HG03103 (cell line): ENCODE measurements at regions not wholly inside any gene's neighbourhood (a gene's known extent, or its start where the extent isn't known, plus 50 kb on each side); places are given as distances from the start of the nearest gene placed in this dataset.
"Not testable (repeated sequence)": the region's sequence is repeated elsewhere in the genome, so short reads cannot be mapped to it uniquely, and the experiment has no call there.

ENCODE experiments used
- ATAC-seq: cut with Tn5 transposase; IDR thresholded peaks from one replicate; pipeline ENCODE4 v1.9.1; 2021; ENCODE audit warnings: low read depth; ENCODE audit not compliant: unreplicated experiment

DNA sequence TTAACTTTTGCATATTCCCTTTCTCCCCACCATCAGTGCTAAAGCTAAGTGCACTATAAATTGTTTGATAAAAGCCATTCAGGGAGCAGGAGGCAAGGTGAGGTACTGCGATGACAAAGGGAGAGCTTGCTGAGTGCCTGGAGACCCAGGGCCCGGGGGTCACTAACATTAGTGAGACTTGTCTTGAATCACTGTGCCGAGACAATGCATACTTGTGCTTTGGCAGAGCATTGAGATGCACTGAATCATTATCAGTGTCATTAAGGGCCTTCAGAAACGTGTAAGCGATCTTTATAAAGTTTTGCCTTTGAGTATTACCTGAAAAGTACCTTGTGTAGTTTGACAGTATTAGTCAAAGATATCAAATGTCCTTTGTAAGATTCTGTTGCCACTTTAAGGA, 447.5 kb downstream of the PCNX1 start:
- ATAC-seq: no peak

DNA sequence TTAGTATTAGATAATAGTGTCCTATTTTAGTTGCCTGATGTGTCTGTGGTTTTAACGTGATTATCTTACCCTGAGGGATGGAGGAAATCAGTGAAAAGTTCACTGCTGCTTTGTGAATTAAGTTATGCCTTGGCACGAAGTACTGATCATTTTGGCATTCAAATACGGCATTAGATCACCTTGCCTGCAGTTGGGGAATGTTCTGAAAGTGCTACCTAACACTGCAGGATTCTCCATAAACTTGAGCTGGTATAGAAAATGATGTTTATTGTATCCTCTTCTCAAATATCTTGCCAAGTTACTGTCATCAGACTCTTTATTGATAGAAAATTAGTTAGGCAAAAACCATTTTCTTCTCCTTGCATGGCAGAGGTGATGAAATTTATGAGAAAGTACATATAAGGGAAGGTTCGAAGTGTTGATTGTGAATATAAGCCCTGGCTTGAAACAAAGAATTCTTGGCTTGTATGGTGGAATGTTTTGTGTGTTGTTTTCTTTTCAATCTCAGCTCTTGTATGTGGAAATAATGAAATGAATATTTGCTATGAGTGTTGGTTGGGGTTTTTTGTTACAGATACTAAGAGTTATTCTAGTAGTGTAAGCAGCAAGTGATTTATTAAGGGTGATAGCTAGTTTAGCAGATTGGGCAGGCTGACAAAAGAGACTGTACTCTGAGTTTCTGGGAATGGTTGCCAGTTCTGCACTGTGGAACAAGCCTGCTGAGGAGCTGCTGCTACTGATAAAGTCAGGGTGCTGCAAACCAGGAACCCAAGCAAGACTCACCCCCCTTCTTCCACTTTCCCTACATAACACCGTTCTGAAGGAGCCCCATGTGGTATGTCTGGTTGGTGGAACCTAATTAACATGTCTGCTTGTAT, 448.3 kb downstream of the PCNX1 start:
- ATAC-seq: no peak

DNA sequence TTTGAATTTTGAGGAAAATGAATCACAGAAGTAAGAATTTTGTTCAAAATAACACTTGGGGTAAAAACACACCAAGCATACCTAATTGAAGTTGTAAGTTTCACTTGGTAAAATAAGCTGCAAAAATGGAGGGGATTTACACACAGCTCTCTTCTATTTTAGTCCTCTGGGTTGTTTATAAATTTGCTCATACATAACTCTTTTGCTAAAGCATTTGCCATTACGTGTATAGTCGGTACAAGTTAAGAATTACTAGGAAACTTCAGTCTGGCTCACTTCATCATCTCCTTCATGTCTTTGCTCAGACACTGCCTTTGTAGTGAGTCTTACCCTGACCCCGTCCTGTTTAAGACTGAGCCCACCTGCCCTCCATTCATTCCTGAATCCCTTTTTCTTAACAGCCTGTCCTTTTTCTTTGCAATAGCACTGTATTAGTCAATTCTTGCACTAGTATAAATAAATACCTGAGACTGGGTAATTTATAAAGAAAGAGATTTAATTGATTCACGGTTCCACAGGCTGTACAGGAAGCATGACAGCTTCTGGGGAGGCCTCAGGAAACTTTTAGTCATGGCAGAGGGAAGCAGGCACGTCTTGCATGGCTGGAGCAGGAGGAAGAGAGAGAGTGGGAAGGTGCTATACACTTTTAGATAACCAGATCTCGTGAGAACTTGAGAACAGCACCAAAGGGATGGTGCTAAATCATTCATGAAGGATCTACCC, 451.1 kb downstream of the PCNX1 start:
- no peak for ATAC-seq

DNA sequence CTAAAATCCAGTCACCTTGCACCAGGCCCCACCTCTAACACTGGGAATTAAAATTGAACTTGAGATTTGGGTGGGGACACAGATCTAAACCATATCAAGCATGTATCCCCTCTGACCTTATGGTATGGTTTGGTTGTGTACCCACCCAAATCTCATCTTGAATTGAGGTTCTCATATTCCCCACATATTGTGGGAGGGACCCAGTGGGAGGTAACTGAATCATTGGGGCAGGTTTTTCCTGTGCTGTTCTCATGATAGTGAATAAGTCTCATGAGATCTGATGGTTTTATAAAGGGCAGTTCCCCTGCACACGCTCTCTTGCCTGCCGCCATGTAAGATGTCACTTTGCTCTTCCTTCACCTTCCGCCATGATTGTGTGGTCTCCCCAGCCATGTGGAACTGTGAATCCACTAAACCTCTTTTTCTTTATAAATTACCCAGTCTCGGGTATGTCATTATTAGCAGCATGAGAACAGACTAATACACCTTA, 451.7 kb downstream of the PCNX1 start:
- not testable (repeated sequence) for ATAC-seq

DNA sequence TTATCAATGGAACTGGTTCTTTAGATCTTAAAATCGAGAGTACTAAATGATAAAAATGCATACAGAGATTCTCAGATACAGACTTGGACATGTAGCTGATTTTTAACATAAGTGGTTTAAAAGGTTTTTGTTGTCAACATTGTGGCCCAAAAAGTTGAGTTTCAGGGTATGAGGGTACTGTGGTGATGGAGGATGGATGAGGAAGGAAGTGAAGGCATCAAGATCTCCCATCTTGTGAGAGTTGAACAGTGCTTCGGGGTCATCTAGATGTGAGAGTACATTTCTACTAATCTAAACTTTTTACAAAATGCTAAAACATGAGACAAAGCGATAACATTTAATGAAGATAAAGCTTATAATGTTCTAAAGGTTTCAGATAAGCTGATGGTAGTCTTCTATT, 452.6 kb downstream of the PCNX1 start:
- no peak for ATAC-seq

DNA sequence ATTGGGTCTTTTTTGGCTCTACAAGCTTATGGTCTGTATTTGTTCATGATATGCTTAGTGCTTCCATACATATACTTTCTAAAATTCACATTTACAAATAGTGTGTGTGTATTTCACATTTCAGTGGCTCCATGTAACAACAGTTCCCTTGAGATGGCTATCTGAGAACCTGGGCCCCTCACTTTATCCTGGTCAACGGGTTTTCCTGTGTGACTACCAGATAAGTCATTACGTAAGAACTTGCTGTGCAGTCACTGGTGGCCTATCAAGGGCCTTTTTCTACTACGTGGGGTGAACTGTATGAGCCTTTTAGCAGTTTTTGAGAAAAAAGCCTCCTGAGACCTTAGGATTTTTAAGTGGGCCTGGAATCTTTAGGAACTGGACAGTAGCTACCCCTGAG, 454.1 kb downstream of the PCNX1 start:
- ATAC-seq: no peak

DNA sequence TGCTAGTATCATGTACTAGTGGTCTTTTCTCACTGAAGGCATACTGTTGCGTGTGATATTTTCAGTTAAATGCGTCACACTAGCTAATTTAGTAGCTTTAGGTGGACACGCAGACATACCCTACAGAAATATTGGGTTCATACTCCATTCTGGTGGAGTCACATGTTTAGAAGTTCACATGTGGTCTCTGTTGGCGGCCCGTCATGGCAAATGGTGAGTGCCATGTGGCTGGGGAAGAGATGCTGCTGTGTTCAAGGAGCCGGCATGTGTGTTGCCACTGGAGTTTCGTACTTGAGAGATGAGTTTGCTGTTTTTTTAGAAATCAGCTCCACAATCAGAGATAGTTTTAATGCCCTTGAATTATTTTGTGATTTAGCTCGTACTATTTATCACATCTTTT, 454.6 kb downstream of the PCNX1 start:
- no peak for ATAC-seq

DNA sequence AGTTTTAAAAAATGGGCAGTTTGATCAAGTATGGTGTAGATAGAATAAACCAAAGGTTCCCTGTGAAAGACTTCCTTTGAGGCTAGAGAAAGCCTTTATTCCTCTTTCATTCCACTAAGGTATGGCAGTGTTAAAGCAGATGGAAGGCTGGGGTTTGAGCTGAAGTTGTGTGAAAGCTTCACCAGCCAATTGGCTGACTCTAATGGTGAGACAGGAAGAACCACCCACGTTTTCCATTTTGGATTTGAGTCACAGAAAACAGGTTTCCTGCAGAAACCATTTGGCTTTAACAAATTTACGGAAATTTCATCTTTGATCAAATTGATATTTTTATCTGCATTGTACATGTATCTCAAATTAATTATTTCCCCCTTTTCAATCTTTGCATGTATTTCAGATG, 455.0 kb downstream of the PCNX1 start:
- ATAC-seq: no peak

DNA sequence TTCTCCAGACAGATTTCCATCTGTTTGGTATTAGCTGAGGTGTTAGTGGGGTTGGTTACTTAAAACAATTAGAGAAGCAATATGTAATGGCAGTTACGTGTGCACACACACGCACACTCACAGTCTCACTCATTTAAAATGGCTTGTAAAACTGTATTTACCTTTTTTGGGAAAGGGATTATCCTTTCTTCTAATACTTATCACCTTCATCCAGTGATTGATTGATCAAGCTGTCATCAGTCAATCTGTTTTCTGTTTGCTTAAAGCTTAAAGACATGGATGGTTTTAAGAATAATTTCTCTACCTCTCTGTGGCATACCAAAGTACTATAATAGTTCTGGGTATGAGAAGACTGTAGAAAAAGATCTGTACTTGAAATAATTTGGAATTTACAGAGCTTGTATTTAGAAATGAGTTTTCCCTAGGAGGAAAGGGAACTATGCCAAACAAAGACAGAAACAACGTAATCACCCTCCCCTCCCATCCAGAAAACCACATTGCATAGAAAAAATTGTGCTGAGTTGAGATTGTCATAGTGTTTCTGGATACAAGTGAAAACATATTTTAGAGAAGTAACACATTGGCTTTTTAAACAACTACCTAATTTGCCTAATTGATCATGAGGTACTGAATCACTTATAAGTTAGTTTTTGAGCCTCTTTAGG, 455.8 kb downstream of the PCNX1 start:
- ATAC-seq: no peak

DNA sequence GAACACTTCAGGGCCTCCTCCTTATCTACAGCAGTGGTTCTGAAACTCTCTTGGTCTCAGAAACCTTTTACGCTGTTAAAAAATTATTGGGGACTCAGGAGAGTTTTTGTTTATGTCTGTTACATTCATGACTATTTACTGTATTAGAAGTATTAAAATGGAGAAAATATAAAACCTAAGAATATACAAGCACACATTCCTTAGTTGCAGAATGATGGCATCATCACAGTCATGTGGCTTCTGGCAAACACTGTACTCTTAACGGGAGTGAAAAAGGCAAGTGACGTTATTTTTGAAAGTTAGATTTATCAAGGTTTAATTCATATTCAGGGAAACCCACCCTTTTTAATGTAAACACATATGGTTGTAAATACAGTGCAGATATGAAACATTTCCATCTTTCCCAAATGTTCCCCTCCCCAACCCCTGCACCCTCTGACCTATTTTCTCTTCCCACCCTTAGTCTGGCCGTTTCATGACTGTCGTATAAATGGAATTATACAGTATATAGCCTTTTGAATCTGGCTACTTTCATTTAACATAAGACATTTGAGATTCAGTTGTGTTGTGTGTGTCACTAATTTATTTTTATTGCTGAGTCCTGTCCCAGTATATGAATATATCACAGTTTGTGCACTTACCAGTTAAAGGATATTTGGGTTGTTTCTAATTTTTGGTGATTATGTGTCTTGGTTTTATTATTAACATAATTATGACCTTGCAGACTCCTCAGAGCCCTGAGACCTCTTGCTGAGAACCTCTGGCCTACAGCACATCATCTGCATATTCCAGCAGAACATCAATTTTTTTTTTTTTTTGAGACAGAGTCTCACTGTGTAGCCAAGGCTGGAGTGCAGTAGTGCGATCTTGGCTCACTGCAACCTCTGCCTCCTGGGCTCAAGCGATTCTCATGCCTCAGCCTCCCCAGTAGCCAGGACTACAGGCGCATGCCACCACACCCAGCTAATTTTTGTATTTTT, 457.0 kb downstream of the PCNX1 start:
- no peak for ATAC-seq

DNA sequence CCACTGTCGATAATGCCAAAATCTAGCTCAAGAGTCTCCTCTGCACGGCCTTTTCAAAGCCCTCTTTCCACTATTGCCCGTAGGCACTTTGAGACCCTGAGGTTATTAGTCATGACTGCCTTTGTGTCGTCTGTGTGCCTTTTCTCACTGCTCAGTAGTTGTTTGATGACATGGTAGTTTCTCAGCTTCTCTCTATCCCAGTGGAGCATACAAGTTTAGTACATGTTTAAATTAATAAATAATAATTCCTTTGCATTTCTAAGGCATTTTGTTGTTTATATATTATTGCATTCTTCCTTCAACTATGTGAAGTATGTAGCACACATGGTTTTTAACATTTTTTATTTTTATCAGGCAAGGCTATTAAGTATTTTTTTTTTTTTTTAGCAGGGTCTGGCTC, 458.1 kb downstream of the PCNX1 start:
- no peak for ATAC-seq

DNA sequence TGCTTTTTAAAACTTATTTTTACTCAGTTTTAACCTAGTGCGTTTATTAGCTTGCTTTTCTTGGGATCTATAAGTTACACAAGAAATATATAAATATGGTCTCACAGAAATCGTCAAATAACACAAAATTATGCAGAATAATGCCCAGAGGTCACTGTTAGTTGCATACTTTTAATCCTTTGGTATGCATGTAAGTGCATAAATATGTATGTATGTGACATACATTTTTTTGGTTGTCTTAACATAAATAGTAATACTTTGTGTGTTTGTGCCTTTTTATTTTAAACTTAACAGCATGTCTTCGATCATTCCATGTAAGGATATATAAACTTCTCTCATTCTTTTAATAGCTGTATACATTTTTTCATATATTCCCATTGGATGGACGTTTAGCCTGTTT, 459.6 kb downstream of the PCNX1 start:
- no peak for ATAC-seq

DNA sequence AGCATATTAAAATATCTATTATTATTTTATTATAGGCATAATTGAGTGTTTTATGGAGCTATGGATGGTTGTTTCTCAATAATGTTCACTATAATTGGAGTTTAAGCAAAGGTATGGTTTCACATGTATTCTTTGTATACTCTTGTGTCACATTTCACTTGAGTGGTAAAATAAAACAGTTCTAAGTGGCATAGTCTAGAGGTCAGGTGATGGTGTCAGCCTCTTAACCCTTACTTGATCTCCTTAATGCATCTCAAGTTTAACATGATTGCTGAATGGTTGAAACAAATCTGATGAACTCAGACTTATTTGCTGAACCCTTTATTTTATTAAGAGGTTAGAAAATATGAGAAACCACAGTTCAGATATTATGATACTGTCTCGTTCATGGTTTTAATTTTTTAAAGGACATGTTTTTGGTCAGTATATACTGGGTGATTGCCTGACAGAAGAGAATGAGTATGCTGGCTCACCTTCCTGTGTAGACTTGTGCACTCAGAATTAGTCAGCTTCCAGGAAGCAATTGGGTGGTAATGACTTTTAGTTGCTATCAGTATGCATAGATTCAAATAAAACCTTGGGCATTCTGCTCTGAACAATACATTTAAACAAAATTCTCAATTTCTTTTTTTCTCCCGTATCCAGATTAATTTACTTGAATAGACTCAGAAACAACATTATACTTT, 464.6 kb downstream of the PCNX1 start:
- no peak for ATAC-seq

DNA sequence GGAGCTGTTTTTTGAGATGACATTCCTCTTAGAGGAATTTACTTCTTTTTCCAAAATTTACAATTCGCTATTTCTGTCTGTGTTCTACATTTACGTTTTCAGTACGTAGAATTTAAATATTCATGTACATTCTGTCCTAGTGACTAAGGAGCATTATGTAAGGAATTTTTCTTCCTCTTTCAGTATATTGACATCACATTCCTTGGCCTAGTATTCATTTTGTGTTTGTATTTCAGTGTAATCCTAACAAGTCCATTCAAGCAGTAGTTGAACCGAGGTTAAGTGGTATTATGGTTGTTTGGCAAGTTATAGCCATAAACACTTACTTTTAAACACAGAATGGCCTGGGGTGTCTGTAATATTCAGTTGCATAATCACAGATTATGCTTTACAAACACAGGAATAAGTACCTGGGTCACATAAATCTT, 465.2 kb downstream of the PCNX1 start:
- ATAC-seq: no peak

DNA sequence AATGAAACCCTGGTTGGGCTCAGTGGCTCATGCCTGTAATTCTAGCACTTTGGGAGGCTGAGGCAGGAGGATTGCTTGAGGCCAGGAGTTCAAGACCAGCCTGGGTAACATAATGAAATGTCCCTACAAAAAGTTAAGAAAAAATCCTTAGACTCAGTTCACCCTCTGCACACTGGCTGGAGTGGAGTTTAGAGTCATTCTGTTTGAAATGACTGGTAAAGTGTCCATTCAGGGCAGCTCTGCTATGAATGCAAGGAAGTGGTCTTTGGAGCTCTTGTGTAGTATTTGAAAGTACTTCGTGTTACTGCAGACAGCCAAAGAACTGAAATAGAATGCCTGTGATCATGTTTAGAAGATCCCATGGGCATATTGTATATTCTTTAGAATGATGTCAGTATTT, 466.5 kb downstream of the PCNX1 start:
- no peak for ATAC-seq

DNA sequence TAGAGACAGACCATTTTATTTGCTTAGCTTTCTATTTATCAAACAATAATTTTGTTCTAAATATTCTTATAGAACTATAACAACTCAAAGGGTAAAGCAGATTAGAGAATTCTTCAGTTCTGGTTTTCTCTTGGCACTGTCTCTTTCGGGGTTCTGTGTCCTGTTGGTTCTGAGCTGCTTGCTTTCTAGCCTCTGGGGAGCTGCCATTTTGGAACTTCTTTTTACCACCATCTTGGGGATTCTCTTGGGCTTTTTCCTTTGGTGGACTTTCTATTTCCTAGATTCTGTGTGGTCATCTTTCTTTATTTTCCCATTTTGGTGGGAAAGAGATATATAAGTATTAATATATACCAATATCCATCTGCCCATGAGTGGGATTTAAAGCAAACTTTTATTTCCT, 467.7 kb downstream of the PCNX1 start:
- no peak for ATAC-seq

DNA sequence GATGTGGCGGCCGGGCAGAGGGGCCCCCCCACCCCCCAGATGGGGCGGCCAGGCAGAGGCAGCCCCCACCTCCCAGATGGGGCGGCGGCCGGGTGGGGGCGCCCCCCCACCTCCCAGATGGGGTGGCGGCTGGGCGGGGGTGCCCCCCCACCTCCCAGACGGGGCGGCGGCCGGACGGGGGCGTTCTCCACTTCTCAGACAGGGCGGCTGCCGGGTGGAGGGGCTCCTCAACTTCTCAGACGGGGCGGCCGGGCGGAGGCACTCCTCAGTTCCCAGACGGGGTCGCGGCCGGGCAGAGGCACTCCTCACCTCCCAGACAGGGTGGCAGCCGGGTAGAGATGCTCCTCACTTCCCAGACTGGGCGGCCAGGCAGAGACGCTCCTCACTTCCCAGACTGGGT, 469.8 kb downstream of the PCNX1 start:
- ATAC-seq: no peak

DNA sequence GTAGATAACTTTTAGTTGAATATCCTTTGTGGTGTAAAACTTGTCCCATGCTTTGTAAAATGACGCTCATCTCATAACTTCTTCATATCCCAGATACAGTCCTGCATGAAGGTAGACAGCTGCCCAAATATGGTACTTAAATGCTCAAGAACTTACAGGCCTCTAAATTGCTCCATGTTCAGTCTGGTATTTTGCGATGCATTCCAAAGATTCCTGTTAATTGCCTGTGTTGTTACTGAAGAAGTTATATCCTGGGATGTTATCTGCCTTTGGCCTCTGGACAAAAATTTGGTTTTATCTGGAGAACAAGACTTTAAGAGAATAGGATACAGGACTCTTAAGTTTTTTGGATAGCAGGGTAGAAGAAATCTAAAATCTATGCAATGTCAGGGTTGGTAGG, 473.0 kb downstream of the PCNX1 start:
- ATAC-seq: no peak

DNA sequence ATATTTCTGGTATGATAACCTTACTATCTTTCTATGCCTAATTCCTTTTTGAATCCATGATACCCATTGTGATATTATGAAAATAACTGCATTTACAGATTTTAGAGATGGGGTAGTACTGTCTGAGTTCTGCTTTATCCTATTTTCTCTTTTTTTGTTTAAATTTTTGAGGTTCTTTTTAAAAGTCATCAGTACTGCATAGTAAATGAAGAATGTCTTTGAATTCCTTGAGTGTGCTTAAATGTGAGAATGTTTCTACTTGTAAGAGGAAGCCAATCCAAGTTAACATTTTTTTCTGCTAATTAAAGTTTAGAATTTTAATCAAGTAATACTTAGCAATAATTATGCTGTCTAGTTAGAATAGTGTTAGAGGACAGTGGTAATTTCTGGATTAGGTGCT, 474.6 kb downstream of the PCNX1 start:
- no peak for ATAC-seq

DNA sequence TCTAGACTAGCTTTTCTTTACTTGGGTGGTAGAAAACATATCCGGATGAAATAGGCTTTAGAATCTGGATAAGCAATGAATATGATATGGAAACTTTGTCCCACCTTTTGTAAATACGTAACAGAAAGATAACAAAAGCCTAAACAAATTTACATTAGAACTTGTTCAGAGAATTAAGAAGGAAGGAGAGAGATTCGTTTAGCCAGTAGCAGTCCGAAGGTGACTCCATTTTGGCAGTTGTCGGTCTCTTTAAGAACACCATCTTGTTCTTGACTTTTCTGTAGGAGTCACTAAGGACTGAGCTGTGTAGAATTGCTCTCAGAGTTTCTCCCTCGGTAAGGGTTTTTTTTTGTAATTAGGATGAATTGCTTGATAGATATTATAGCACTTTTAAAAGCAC, 475.1 kb downstream of the PCNX1 start:
- no peak for ATAC-seq
